HG03095 (cell line): ENCODE measurements at regions not wholly inside any gene's neighbourhood (a gene's known extent, or its start where the extent isn't known, plus 50 kb on each side); places are given as distances from the start of the nearest gene placed in this dataset.
"Not testable (repeated sequence)": the region's sequence is repeated elsewhere in the genome, so short reads cannot be mapped to it uniquely, and the experiment has no call there.

Experiments used
- ATAC-seq: cut with Tn5 transposase; IDR thresholded peaks from one replicate; pipeline ENCODE4 v1.9.1; 2021; ENCODE audit warnings: moderate library complexity; ENCODE audit not compliant: unreplicated experiment

DNA sequence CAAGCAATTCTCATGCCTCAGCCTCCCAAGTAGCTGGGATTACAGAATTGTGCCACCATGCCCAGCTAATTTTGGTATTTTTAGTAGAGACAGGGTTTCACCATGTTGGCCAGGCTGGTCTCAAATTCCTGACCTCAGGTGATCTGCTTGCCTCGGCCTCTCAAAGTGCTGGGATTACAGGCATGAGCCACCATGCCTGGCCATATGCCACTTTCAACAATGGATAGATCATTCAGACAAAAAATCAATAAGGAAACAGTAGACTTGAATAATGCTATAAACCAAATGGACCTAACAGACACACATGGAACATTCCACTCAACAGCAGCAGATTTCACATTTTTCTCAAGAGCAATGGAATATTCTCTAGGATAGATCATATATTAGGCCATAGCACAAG, 50.5 kb upstream of the RALGPS2 start:
- not testable (repeated sequence) for ATAC-seq
